NCI-H460 (cell line): ENCODE measurements at regions not wholly inside any gene's neighbourhood (a gene's known extent, or its start where the extent isn't known, plus 50 kb on each side); places are given as distances from the start of the nearest gene placed in this dataset.
"Not testable (repeated sequence)": the region's sequence is repeated elsewhere in the genome, so short reads cannot be mapped to it uniquely, and the experiment has no call there.

ENCODE experiments used
- DNase-seq: peaks from one replicate; pipeline ENCODE4 v3.0.0-alpha.2; 2016; ENCODE audit warnings: low read depth; ENCODE audit errors: extremely low read depth

- DNase-seq = no peak
Observed at GRCh38 chr4:17020901-17021300, 122.5 kb upstream of the LDB2 start.

- no peak for DNase-seq
Observed at GRCh38 chr4:17020451-17020850, 122.0 kb upstream of the LDB2 start.

- DNase-seq = not testable (repeated sequence)
Observed at GRCh38 chr4:17018621-17019020, 120.2 kb upstream of the LDB2 start.

- no peak for DNase-seq
Observed at GRCh38 chr4:17018013-17018412, 119.6 kb upstream of the LDB2 start.

GRCh38 chr4:17013382-17014006 is 115.0 kb upstream of the LDB2 start:
- no peak for DNase-seq

- DNase-seq = no peak
Observed at GRCh38 chr4:17012451-17012850, 114.0 kb upstream of the LDB2 start.

- DNase-seq = no peak
Observed at GRCh38 chr4:17010426-17011087, 112.1 kb upstream of the LDB2 start.

GRCh38 chr4:17009871-17010367 is 111.5 kb upstream of the LDB2 start:
- DNase-seq = no peak

GRCh38 chr4:17008834-17009345 is 110.4 kb upstream of the LDB2 start:
- DNase-seq = no peak

GRCh38 chr4:17003606-17004392 is 105.4 kb upstream of the LDB2 start:
- DNase-seq = not testable (repeated sequence)

- no peak for DNase-seq
Observed at GRCh38 chr4:16995451-16995850, 97.0 kb upstream of the LDB2 start.

- no peak for DNase-seq
Observed at GRCh38 chr4:16993956-16994840, 95.8 kb upstream of the LDB2 start.

GRCh38 chr4:16992566-16993225 is 94.3 kb upstream of the LDB2 start:
- no peak for DNase-seq

GRCh38 chr4:16991450-16991849 is 93.0 kb upstream of the LDB2 start:
- DNase-seq = no peak

- no peak for DNase-seq
Observed at GRCh38 chr4:16989371-16989770, 90.9 kb upstream of the LDB2 start.

- no peak for DNase-seq
Observed at GRCh38 chr4:16988814-16989213, 90.4 kb upstream of the LDB2 start.

- DNase-seq = no peak
Observed at GRCh38 chr4:16977081-16977480, 78.6 kb upstream of the LDB2 start.

GRCh38 chr4:16969696-16970135 is 71.3 kb upstream of the LDB2 start:
- DNase-seq = no peak

GRCh38 chr4:16967722-16968121 is 69.3 kb upstream of the LDB2 start:
- no peak for DNase-seq

GRCh38 chr4:16959305-16959704 is 60.9 kb upstream of the LDB2 start:
- no peak for DNase-seq
